C4-2B (cell line): ENCODE measurements at regions not wholly inside any gene's neighbourhood (a gene's known extent, or its start where the extent isn't known, plus 50 kb on each side); places are given as distances from the start of the nearest gene placed in this dataset.

Source experiments
- ZFX ChIP-seq: fragments of 450-650 bp; IDR thresholded peaks from 2 replicates; pipeline ENCODE4 v1.6.1; 2017
- TF ChIP-seq, protein P1 (sequence below): fragments of 450-650 bp; conservative IDR thresholded peaks from 2 replicates; pipeline ENCODE4 v1.5.1; 2017; ENCODE audit warnings: mild to moderate bottlenecking

DNA sequence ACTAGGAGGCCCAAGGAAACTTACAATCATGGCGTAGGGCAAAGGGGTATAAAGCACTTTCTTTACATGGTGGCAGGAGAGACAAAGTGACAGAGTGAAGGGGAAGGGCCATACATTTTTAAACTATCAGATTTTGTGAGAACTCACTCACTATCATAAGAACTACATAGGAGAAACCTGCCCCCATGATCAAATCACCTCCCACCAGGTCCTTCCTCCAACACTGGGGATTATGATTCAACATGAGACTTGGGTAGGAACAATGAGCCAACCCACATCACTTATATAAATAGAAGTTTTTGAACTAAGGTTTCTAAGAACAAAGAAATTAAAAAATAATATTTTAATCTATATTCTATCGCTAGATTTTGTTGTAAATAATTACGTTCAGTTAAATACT is 460.3 kb upstream of the TYRP1 start:
- TF ChIP-seq, protein P1, sequence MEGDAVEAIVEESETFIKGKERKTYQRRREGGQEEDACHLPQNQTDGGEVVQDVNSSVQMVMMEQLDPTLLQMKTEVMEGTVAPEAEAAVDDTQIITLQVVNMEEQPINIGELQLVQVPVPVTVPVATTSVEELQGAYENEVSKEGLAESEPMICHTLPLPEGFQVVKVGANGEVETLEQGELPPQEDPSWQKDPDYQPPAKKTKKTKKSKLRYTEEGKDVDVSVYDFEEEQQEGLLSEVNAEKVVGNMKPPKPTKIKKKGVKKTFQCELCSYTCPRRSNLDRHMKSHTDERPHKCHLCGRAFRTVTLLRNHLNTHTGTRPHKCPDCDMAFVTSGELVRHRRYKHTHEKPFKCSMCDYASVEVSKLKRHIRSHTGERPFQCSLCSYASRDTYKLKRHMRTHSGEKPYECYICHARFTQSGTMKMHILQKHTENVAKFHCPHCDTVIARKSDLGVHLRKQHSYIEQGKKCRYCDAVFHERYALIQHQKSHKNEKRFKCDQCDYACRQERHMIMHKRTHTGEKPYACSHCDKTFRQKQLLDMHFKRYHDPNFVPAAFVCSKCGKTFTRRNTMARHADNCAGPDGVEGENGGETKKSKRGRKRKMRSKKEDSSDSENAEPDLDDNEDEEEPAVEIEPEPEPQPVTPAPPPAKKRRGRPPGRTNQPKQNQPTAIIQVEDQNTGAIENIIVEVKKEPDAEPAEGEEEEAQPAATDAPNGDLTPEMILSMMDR: no peak
- TF ChIP-seq ZFX: no peak
